Loucy (cell line): ENCODE measurements at regions not wholly inside any gene's neighbourhood (a gene's known extent, or its start where the extent isn't known, plus 50 kb on each side); places are given as distances from the start of the nearest gene placed in this dataset.

Experiments
- EZH2phosphoT487 ChIP-seq: fragments of 200-600 bp; IDR thresholded peaks from 2 replicates; pipeline ENCODE4 v1.6.1; 2018; ENCODE audit warnings: antibody characterized with exemption, mild to moderate bottlenecking, moderate library complexity, borderline replicate concordance
- TF ChIP-seq, protein P1 (sequence below): fragments of 200-600 bp; sonication (generic); conservative IDR thresholded peaks from 2 replicates; pipeline ENCODE4 v1.5.1; 2014; ENCODE audit warnings: mild to moderate bottlenecking, antibody characterized with exemption, low read length

- TF ChIP-seq, protein P1, sequence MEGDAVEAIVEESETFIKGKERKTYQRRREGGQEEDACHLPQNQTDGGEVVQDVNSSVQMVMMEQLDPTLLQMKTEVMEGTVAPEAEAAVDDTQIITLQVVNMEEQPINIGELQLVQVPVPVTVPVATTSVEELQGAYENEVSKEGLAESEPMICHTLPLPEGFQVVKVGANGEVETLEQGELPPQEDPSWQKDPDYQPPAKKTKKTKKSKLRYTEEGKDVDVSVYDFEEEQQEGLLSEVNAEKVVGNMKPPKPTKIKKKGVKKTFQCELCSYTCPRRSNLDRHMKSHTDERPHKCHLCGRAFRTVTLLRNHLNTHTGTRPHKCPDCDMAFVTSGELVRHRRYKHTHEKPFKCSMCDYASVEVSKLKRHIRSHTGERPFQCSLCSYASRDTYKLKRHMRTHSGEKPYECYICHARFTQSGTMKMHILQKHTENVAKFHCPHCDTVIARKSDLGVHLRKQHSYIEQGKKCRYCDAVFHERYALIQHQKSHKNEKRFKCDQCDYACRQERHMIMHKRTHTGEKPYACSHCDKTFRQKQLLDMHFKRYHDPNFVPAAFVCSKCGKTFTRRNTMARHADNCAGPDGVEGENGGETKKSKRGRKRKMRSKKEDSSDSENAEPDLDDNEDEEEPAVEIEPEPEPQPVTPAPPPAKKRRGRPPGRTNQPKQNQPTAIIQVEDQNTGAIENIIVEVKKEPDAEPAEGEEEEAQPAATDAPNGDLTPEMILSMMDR: no peak
- TF ChIP-seq EZH2phosphoT487: no peak
Observed at GRCh38 chr7:7105800-7106582, 76.4 kb upstream of the C1GALT1 start.
